Endodermal cell (in vitro differentiated cells): ENCODE measurements at regions not wholly inside any gene's neighbourhood (a gene's known extent, or its start where the extent isn't known, plus 50 kb on each side); places are given as distances from the start of the nearest gene placed in this dataset.

ENCODE experiments used
- DNase-seq: peaks from one replicate; pipeline ENCODE4 v3.0.0-alpha.2; 2017
- H3K27ac ChIP-seq: 2 replicates; pipeline ENCODE4 v1.5.1; 2013; ENCODE audit warnings: mild to moderate bottlenecking, low read depth, low read length, moderate library complexity
- H3K27me3 ChIP-seq: 2 replicates; pipeline ENCODE4 v1.6.1; 2013; ENCODE audit warnings: mild to moderate bottlenecking, low read length, moderate library complexity; ENCODE audit not compliant: insufficient read depth, control insufficient read depth, poor library complexity, severe bottlenecking
- H3K36me3 ChIP-seq: 2 replicates; pipeline ENCODE4 v1.7.0; 2013; ENCODE audit warnings: mild to moderate bottlenecking, low read length, moderate library complexity; ENCODE audit not compliant: control insufficient read depth, insufficient read depth
- H3K4me1 ChIP-seq: one replicate; pipeline ENCODE4 v1.7.0; 2013; ENCODE audit warnings: low read length; ENCODE audit not compliant: control insufficient read depth, insufficient read depth
- H3K4me3 ChIP-seq: 2 replicates; pipeline ENCODE4 v1.5.1; 2013; ENCODE audit warnings: mild to moderate bottlenecking, low read length, moderate library complexity
- H3K9ac ChIP-seq: 2 replicates; pipeline ENCODE4 v1.6.1; 2013; ENCODE audit warnings: mild to moderate bottlenecking, low read length, moderate library complexity; ENCODE audit not compliant: poor library complexity, severe bottlenecking; ENCODE audit errors: extremely low read depth
- H3K9me3 ChIP-seq: 2 replicates; pipeline ENCODE4 v1.6.1; 2013; ENCODE audit warnings: mild to moderate bottlenecking, low read length, moderate library complexity; ENCODE audit not compliant: control insufficient read depth
- H3K27ac Mint-ChIP-seq: 2 replicates; pipeline ENCODE4 v1.8.0; 2020; ENCODE audit warnings: mixed read lengths
- H3K27me3 Mint-ChIP-seq: 2 replicates; pipeline ENCODE4 v1.8.0; 2021; ENCODE audit warnings: mild to moderate bottlenecking, mixed read lengths; ENCODE audit not compliant: insufficient read depth
- H3K36me3 Mint-ChIP-seq: 2 replicates; pipeline ENCODE4 v1.8.0; 2020; ENCODE audit warnings: low read depth, mixed read lengths
- H3K4me1 Mint-ChIP-seq: 2 replicates; pipeline ENCODE4 v1.8.0; 2020; ENCODE audit warnings: mixed read lengths
- H3K4me3 Mint-ChIP-seq: 2 replicates; pipeline ENCODE4 v1.8.0; 2020; ENCODE audit warnings: mild to moderate bottlenecking, moderate library complexity, mixed read lengths
- H3K9me3 Mint-ChIP-seq: 2 replicates; pipeline ENCODE4 v1.8.0; 2020; ENCODE audit warnings: mild to moderate bottlenecking, mixed read lengths
- CTCF ChIP-seq: fragments of 200-600 bp; sonication (generic); conservative IDR thresholded peaks from 2 replicates; pipeline ENCODE4 v1.5.0; 2021; ENCODE audit warnings: antibody characterized with exemption, mild to moderate bottlenecking
- WGBS, 2 experiments: methylation state at CpG; one replicate each; pipeline versions ENCODE4 v1.1.5 to v1.1.7; 2013; ENCODE audit warnings: missing lambda C conversion rate in 2 of 2, mixed read lengths in 1 of 2; ENCODE audit not compliant: insufficient coverage in 1 of 2, insufficient read length in 1 of 2; 5-methylcytosine and 5-hydroxymethylcytosine counted together

- Histone ChIP-seq H3K36me3 (no peaks in the 10 kb centered on the region), H3K4me1 (no peaks in the 10 kb centered on the region), H3K9me3 (no peaks in the 10 kb centered on the region), H3K27ac (no peak overlapping the region), H3K4me3 (no peak overlapping the region), H3K27me3 (no peaks in the 10 kb centered on the region), H3K9ac (no peak overlapping the region)
- H3K27me3 Mint-ChIP-seq: peaks cover 9% of the 10 kb centered on the region
- no peak for DNase-seq
- H3K36me3 Mint-ChIP-seq: no peaks in the 10 kb centered on the region
- no peak overlapping the region for H3K4me3 Mint-ChIP-seq
- no peak overlapping the region for H3K27ac Mint-ChIP-seq
- no peak for TF ChIP-seq CTCF
- no peaks in the 10 kb centered on the region for H3K9me3 Mint-ChIP-seq
- H3K4me1 Mint-ChIP-seq: peaks cover 17% of the 10 kb centered on the region
- WGBS, 2 experiments: 70 to 75% methylated on average over 5 of the region's 5 CpGs
Measured at GRCh38 chr4:85107553-85107952, 141.1 kb upstream of the WDFY3 start.

- H3K27me3 ChIP-seq: no peaks in the 10 kb centered on the region
- H3K4me3 ChIP-seq: no peak overlapping the region
- no peak overlapping the region for H3K27ac Mint-ChIP-seq
- H3K36me3 ChIP-seq: no peaks in the 10 kb centered on the region
- TF ChIP-seq CTCF: no peak
- no peak overlapping the region for H3K4me3 Mint-ChIP-seq
- no peak for DNase-seq
- peaks cover 6% of the 10 kb centered on the region for H3K4me1 Mint-ChIP-seq
- no peak overlapping the region for H3K27ac ChIP-seq
- peaks cover 16% of the 10 kb centered on the region for H3K9me3 Mint-ChIP-seq
- H3K27me3 Mint-ChIP-seq: no peaks in the 10 kb centered on the region
- H3K9ac ChIP-seq: no peak overlapping the region
- H3K36me3 Mint-ChIP-seq: peaks cover 8% of the 10 kb centered on the region
- H3K9me3 ChIP-seq: peaks cover 18% of the 10 kb centered on the region
- H3K4me1 ChIP-seq: no peaks in the 10 kb centered on the region
- 89% methylated on average over 3 of the region's 3 CpGs; no CpG with 5 or more reads in 1 of the 2 experiments for WGBS, 2 experiments
Measured at GRCh38 chr4:85113706-85114105, 147.2 kb upstream of the WDFY3 start.

- WGBS, 2 experiments: 86 to 100% methylated on average over 1 to 3 of the region's 3 CpGs
- no peaks in the 10 kb centered on the region for H3K36me3 ChIP-seq
- TF ChIP-seq CTCF: no peak
- Mint-ChIP-seq H3K4me1 (peaks cover 4% of the 10 kb centered on the region), H3K27me3 (no peaks in the 10 kb centered on the region), H3K4me3 (no peak overlapping the region), H3K9me3 (peaks cover 23% of the 10 kb centered on the region), H3K27ac (no peak overlapping the region), H3K36me3 (peaks cover 8% of the 10 kb centered on the region)
- no peak overlapping the region for H3K4me3 ChIP-seq
- H3K9ac ChIP-seq: no peak overlapping the region
- no peak overlapping the region for H3K27ac ChIP-seq
- no peak for DNase-seq
- peaks cover 24% of the 10 kb centered on the region for H3K9me3 ChIP-seq
- no peaks in the 10 kb centered on the region for H3K27me3 ChIP-seq
- H3K4me1 ChIP-seq: no peaks in the 10 kb centered on the region
Measured at GRCh38 chr4:85114526-85114925, 148.0 kb upstream of the WDFY3 start.
